Right atrium auricular region (tissue), 2 donors: ENCODE measurements at regions not wholly inside any gene's neighbourhood (a gene's known extent, or its start where the extent isn't known, plus 50 kb on each side); places are given as distances from the start of the nearest gene placed in this dataset.
"Not testable (repeated sequence)": the region's sequence is repeated elsewhere in the genome, so short reads cannot be mapped to it uniquely, and the experiment has no call there.

Experiments used
- DNase-seq: peaks from one replicate; pipeline ENCODE4 v3.0.0-alpha.2; 2019; ENCODE audit warnings: low spot score
- H3K27ac ChIP-seq, 2 donors: fragments of 200-600 bp; sonication (generic); 1 replicate in 1 of 2; 2 replicates in 1 of 2; pipeline ENCODE4 v1.5.1; 2016 to 2019
- H3K27me3 ChIP-seq, 2 donors: fragments of 200-600 bp; sonication (generic); one replicate each; pipeline versions ENCODE4 v1.5.1 to v1.6.0; 2017 to 2019
- H3K36me3 ChIP-seq: fragments of 200-600 bp; sonication (generic); one replicate; pipeline ENCODE4 v1.5.1; 2016
- H3K4me1 ChIP-seq, 2 donors: fragments of 200-600 bp; sonication (generic); one replicate each; pipeline versions ENCODE4 v1.5.1 to v1.6.0; 2017 to 2019
- H3K4me3 ChIP-seq, 2 donors: fragments of 200-600 bp; sonication (generic); 1 replicate in 1 of 2; 2 replicates in 1 of 2; pipeline ENCODE4 v1.5.1; 2017 to 2019; ENCODE audit warnings: mild to moderate bottlenecking in 1 of 2, moderate library complexity in 1 of 2
- H3K9me3 ChIP-seq, 2 donors: fragments of 200-600 bp; sonication (generic); one replicate each; pipeline ENCODE4 v1.5.1; 2019
- CTCF ChIP-seq, 2 donors: fragments of 200-600 bp; sonication (generic); IDR thresholded peaks; one replicate each; pipeline ENCODE4 v1.5.1; 2019; ENCODE audit warnings: antibody characterized with exemption in 2 of 2

GRCh38 chr9:135188681-135189151 lies 101.2 kb downstream of the OLFM1 start:
- H3K4me1 ChIP-seq, result peaks cover 0 to 32% of the 10 kb centered on the region in 2 donors
- no peaks in the 10 kb centered on the region for H3K36me3 ChIP-seq
- no peaks in the 10 kb centered on the region for H3K27me3 ChIP-seq

GRCh38 chr9:135189497-135189896 lies 102.0 kb downstream of the OLFM1 start:
- Histone ChIP-seq H3K36me3 (no peaks in the 10 kb centered on the region), H3K4me3 (no peak overlapping the region), H3K27ac (no peak overlapping the region), H3K27me3 (no peaks in the 10 kb centered on the region), H3K4me1 (peaks cover 0 to 24% of the 10 kb centered on the region in 2 donors), H3K9me3 (no peaks in the 10 kb centered on the region)
- no peak for TF ChIP-seq CTCF (IDR thresholded peaks at IDR 0.05)
- DNase-seq, result no peak

More at GRCh38 chr9:135188681-135189151, 101.2 kb downstream of the OLFM1 start:
- Histone ChIP-seq H3K27ac (no peak overlapping the region), H3K4me3 (no peak overlapping the region), H3K9me3 (no peaks in the 10 kb centered on the region)
- no peak for TF ChIP-seq CTCF (IDR thresholded peaks at IDR 0.05)
- DNase-seq, result no peak

GRCh38 chr9:135190789-135191577 lies 103.5 kb downstream of the OLFM1 start:
- H3K27ac ChIP-seq, result no peak overlapping the region
- no peaks in the 10 kb centered on the region for H3K36me3 ChIP-seq
- peaks cover 0 to 15% of the 10 kb centered on the region in 2 donors for H3K4me1 ChIP-seq
- DNase-seq, result no peak
- no peaks in the 10 kb centered on the region for H3K27me3 ChIP-seq
- no peak overlapping the region for H3K4me3 ChIP-seq
- TF ChIP-seq CTCF (IDR thresholded peaks at IDR 0.05), result no peak
- no peaks in the 10 kb centered on the region for H3K9me3 ChIP-seq

GRCh38 chr9:135192686-135193085 lies 105.2 kb downstream of the OLFM1 start:
- H3K36me3 ChIP-seq, result no peaks in the 10 kb centered on the region
- DNase-seq, result no peak
- no peak overlapping the region for H3K4me3 ChIP-seq
- no peaks in the 10 kb centered on the region for H3K27me3 ChIP-seq
- no peaks in the 10 kb centered on the region for H3K9me3 ChIP-seq
- no peak overlapping the region for H3K27ac ChIP-seq
- TF ChIP-seq CTCF (IDR thresholded peaks at IDR 0.05), result no peak
- no peaks in the 10 kb centered on the region for H3K4me1 ChIP-seq

- not testable (repeated sequence) for H3K9me3 ChIP-seq, H3K4me3 ChIP-seq, H3K36me3 ChIP-seq, H3K27me3 ChIP-seq, H3K4me1 ChIP-seq, DNase-seq, H3K27ac ChIP-seq
These were observed 108.5 kb downstream of the OLFM1 start for GRCh38 chr9:135195975-135196374.

GRCh38 chr9:135196474-135196873 lies 109.0 kb downstream of the OLFM1 start:
- no peak overlapping the region for H3K4me3 ChIP-seq
- no peaks in the 10 kb centered on the region for H3K36me3 ChIP-seq
- no peaks in the 10 kb centered on the region for H3K4me1 ChIP-seq
- H3K27ac ChIP-seq, result no peak overlapping the region
- no peak for DNase-seq
- TF ChIP-seq CTCF (IDR thresholded peaks at IDR 0.05), result no peak
- H3K9me3 ChIP-seq, result no peaks in the 10 kb centered on the region
- no peaks in the 10 kb centered on the region for H3K27me3 ChIP-seq
